GM19328 (cell line): ENCODE measurements at regions not wholly inside any gene's neighbourhood (a gene's known extent, or its start where the extent isn't known, plus 50 kb on each side); places are given as distances from the start of the nearest gene placed in this dataset.

Experiments used
- ATAC-seq: cut with Tn5 transposase; IDR thresholded peaks from one replicate; pipeline ENCODE4 v1.9.1; 2021; ENCODE audit warnings: mild to moderate bottlenecking, moderate library complexity; ENCODE audit not compliant: unreplicated experiment

DNA sequence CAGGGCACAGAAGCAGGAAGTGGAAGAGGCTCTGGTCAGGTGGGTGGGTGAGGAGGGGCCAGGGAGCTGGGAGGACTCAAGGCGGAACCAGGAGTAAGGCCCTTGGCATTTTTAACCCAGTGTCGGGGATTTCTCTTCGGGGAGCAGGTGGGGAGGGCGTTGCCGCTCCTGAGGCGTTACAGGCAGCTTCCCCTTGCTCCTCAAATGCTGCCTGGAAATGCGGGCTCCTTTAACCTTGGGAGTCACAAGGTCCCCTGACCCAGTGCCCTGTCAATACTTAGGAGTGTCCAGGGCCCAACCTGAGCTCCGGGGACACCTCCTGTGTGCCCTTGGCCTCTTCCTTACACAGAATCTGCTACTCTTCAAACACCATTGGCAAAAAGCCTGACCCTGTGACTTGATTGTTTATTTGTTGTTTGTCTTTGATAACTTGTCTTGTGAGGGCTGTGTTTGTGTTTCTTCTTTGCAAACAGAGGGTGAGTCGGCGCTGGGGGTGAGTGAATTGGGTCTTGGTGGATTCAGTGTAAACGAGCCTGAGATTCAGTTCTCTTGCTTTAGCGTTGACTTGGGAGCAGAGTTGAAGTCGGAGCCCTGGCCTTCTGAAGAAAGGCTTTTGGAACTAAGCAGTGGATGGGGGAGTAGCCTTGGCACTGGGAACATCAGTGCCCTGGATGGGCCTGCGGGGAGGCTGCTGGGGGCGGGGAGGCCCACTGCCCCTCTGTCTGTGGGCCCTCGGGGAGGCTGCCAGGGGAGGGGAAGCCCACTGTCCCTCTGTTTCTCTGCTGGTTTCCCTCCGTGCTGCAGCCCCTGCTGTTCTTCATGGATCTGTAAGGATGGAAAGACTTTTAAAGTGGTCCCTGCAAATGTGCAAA is 300.7 kb upstream of the IRX4 start:
- ATAC-seq: no peak

DNA sequence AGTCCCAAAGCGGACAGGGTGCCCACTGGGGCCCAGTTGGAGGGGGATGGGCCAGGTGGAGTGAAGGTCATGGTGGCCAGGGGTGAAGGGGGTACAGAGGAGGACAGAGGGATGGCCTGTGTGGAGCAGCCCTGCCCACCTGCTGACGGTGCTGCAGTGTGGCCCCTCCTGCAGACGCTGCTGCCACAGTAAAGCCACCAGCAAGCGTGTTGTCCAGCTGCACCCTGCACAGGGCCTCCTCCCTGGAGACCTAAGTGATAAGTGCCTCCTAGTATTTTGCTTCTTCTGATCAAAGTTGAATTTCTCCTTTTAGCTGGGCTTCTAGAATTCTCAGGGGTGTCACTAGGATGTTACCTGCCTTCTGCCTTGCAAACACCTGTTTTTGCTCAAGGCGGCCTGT is 299.3 kb upstream of the IRX4 start:
- ATAC-seq: no peak

DNA sequence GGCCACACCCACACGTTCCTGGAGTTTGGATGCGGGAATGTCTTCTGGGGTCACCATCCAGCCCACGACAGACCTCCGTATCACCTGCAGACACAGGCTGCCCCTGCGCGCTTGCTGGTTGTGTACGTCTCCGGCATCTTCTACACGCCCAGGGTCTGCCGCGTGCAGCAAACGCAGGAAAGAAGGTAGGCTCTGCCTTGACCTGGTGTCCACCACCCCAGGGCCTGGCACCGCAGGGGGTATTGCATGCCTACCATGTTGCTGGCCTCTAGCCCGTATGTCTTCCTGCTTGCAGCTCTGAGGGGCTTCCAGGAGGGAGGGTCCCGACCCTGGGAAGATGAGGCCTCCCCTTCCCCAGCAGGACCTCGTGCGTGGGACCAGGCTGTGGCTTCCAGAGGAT is 298.8 kb upstream of the IRX4 start:
- ATAC-seq: no peak

DNA sequence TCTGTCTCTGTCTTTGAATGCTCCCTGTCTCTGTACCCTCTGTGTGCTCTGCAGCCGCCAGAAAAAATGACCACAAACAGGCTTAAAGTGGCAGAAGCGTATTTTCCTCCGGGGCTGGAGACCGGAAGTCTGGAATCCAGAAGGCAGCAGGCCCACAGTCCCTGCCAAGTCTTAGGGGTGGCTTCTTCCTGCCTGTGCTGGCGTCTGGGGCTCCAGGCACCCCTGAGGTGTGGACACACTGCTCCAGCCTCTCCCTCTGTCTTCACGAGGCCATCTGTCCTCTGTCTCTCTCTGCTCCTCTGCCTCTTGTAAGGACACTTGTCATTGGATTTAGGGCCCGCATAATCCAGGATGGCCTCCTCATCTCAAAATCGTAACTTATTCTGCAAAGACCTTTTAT is 298.4 kb upstream of the IRX4 start:
- ATAC-seq: no peak

DNA sequence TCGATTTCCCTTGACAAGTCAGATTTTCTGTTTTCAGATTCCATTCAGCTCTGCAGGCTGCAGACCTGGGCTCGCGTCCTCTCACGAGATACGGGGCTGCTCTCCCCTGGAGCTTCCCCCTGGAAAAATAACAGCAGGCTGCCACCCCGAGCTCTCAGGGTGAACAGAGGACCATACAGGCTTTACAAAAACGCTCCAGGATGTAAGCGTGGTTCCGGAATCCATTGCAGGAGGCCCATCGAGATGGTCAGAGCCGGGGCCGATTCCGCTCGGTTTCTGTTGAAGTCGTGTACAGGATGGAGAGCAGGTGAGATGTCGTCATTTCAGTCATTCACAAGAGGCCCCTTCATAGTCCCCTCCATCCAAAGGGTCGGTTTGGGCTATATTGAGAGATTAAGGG is 297.7 kb upstream of the IRX4 start:
- ATAC-seq: no peak

DNA sequence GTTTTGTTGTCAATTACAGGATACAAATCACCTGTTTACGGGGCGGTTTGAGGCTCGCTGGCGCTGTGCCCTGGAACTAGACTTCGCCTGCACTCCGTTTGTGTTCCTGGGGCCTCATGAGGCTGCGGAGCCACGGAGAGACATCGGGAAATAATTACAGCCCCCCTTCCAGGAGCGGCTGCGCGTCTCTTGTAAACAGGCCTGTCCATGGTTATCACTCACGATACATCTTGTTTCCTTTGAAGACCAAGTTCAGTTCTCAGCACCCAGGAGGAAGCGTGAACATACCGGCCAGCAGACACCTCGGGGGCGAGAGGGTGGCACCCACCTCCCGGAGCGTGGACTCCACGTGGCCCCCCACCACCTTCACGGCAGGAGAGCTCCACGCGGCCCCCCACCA is 297.1 kb upstream of the IRX4 start:
- no peak for ATAC-seq

DNA sequence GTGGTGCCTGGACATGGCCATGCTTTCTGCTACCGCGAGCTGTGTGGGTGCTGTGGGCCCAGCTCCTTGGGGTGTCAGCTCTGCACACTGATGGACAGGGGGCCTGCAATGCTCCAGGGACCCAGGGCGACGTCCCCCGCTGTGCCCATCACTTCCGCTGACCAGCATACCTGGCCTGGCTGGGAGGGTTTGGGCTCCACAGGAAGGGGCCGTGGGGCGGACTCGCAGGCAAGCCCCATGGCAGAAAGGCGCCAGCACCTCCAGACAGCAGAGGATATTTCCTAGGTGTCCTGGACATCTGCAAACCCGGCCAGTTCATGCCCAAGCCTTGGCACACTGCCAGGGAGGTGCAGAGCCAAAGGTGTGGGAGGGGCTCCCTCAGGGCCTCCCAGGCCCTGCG is 295.8 kb upstream of the IRX4 start:
- ATAC-seq: no peak

DNA sequence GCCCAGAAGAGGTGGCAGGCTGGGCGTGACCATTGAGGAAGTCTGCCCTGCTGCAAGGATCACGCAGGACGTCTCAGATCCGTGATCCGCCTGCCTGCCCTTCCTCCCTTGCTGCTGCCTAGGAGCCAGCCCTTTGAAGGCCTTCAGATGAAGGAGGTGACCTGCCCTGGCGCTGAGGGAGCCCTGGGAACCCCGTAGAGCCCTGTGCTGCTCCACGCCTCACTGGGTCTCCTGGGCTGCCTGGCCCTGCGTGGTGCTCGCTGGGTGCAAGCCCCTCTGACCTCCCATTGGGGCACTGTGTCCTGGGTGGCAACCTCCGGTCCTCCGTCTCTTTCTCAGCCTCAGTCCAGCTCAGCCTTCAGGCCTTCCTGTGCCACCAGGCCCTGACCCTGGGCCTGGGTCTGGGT is 295.3 kb upstream of the IRX4 start:
- no peak for ATAC-seq

DNA sequence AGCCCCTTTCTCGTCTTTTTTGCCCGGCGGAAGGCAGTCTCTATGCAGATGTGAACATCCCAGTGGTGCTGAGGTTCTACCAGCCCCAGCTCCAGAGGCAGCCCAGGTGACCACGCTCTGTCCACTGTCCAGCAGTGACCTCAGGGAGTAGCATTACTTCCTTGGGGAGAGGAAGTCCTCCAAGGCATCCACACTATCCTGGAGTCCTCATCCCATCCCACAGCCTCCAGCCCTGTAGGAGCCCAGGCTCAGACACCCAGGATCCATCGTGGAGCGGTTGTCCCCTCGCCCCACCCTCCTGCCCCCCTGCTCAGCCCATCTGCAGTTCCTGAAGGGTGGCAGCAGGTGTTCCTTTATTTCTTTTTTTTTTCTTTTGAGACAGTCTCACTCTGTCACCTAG is 294.5 kb upstream of the IRX4 start:
- no peak for ATAC-seq

DNA sequence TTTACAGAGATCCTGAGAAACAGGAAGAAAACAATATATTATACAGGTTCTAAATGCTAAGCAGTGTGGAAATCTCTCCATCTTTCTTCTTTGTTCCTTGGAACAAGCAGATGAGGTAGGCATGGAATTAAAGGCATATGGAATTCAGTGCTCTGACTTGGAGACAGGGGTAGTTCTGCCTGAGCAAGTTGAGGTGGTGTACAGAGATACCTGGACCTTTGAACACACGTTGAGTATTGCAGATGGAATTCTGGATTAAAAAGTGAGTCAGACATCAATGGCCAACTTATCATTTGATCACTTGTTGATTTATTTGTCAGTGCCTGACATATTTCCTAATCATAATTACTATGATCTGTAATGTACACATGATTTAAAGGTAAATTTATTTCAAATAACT is 293.9 kb upstream of the IRX4 start:
- no peak for ATAC-seq

DNA sequence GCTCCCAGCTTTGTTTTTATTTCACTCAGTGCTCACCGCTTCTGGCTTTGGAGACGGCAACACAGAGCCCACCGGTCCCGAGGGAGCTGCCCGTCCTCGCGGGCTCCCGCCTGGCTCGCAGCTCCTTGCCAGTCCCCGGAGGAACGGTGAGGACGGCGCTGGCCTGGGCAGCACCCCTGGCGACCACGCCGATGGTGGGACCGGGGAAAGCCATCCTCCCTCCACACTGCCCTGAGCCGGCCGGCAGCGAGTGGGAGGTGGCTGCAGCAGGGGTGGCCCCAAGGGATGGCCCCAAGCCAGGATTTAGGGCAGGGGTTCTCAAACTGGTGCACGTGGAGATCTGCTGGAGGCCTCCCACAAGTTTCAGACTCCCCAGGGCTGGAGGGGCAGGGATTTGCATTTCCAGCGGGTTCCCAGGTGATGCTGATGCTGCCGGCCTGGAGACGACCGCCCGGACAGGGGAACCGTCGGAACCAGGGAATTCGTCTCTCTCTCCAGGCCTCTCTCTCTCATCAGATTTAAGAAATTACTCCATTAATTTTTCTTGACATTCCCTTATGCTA is 293.2 kb upstream of the IRX4 start:
- no peak for ATAC-seq

DNA sequence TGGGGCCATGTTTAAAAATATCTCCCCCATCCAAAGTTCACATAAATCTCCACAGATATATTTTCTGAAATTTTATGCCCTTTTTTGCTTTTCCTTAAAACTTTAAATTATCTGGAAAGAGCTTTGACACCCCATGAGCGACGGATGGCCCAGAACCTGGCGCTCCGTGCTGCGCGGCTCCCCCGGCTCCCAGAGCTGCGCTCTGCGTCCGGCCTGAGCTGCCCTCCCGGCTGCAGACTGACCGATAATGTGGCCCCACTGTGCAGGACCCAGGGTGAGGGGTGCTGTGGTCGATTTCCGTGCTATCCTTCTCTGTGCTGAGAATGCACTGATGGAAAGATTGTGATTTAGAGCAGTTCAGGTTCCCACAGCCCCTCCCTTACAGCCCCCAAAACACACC is 292.3 kb upstream of the IRX4 start:
- ATAC-seq: no peak

DNA sequence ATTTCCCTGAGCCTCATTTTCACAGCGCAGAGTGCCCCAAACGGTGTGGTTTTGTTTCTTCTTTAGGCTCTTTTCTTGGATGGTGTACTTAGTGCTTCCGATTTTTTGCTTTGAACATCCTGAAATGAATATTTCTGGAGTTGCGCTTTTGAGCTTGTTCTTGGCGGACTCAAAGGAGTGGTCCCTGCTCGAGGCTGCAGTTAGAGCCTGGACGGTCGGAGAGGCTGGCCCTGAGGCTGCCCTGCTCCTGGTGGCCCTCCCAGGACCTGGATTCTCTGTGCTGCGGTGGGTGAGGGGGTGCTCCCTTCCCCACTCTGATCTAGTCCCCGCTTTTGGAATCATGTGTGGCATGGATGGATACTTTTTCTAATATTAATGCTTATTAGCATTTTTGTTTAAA is 291.8 kb upstream of the IRX4 start:
- no peak for ATAC-seq

DNA sequence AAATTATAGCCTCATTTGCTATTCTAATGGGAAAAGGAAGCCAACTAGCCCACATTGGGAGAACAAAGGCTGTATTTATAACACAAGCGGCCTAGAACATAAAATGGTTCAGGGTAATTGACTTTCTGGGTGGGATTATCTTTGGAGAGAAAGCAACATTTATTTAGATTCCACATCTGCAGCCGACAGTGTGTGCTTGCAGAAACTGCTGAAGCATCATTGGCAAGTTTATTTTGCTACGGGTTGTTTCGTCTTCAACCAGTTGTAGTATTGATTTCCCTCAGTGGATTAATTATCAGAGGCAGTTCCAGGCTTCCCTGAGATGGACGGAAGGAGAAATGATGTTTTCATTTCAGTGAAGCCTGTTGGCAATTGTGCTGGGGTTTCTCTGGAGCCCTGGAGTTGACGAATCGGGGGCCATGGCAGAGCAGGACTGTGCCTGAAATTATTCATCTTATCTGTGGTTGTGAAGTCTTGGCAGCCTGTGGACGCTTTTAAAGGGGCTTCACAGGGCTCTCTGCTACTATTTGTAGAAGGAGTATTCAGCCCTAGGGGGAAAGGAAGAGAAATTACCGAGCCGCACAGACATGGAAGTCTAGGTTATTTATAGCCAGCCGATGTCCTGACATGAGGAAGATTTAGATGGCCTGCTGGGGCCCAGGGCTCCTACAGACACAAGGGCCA is 290.6 kb upstream of the IRX4 start:
- ATAC-seq: no peak

DNA sequence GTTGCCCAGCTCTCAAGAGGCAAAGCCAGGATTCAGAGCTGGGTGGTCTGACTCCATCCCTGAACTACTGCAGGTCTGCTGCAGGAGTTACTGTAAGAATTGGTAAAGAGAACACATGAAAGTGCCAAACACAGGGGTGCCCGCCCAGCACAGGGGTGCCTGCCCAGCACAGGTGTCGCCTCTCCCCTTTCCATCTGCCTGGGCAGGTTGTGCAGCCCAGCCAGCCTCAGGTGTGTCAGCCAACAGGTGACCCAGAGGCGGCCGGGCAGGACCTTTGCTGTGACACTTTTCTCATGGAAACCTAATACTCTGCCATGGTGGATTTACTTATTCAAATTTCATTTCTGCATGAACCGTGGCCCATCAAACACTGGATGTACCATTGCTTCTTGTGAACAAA is 289.7 kb upstream of the IRX4 start:
- ATAC-seq: no peak

DNA sequence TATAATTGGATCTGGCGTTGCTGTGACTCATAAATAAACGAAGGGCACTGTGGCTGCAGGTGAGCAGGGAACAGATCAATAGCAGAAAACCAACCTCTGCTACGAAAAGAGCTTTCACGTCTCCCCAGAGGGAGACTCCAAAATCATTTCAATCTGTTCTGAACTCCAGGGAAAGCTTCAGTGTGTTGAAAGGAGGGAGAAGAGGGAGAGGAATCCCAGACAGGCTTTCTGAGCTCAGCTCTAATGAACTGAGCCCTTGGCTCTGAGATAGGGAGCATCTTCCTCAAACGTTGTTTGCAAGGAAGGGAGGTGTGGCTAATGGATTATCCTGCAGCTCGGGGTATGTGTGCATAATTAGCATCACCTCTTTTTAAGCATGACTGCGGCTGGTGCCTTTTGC is 288.0 kb upstream of the IRX4 start:
- ATAC-seq: no peak

DNA sequence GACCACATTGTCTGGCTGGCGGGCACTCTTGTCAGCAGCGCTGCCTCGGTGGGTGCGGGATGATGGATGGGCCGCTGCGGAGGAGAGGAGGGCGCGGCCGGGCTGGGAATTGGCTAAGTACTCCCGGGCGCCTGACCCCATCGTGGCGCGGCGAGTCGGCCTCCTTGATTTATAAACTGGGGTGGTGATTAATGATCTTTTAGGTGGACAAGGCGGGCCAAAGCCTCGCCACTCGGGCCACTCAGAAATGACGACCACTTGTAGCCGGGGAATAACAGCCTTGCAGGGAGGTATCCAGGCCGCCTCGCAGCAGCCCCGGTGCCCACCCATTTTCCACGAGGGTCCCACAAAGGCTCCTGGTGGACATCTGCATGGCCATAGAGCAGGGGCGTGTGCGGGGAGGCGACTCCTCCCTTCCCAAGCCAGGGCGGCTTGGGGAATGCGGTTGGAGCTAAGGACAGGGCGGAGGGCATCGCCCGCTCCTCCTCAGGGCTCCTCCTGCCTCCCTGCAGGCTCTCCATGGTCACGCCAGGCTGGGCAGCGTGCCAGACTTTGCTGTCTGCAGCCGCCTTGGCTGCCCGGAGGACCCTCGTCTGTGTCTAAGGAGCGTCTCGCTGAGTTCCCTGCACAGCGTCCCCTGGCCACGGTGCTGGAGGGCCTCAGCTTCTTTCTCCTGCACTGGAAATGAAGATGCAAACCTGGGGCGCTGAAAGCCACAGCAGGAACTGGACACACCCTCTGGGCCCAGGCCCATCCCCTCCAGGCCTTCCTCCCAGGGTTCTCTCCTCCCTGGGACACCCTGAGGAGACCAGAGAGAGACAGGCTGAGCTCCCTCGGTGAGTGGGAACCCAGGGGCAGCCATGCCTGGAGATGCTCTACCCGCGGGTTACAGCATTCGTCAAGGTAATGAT is 287.4 kb upstream of the IRX4 start:
- no peak for ATAC-seq

DNA sequence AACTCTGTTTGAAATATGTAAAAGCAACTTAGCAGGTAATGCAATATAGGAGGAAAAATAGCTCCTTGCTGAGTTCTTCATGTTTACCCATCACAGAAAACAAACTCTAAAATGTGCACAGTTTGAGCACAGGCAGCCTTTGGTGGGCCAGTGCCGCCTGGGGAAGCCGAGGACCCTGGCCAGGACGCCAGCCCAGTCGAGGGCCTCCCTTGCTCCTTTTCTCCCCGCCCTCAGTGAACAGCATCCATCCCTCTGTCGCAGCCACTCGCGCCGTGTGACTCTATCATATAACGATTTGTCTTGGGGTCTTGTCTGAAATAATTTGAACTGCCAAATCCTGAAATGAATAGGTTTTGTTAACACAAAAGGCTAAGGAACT is 286.7 kb upstream of the IRX4 start:
- ATAC-seq: no peak

DNA sequence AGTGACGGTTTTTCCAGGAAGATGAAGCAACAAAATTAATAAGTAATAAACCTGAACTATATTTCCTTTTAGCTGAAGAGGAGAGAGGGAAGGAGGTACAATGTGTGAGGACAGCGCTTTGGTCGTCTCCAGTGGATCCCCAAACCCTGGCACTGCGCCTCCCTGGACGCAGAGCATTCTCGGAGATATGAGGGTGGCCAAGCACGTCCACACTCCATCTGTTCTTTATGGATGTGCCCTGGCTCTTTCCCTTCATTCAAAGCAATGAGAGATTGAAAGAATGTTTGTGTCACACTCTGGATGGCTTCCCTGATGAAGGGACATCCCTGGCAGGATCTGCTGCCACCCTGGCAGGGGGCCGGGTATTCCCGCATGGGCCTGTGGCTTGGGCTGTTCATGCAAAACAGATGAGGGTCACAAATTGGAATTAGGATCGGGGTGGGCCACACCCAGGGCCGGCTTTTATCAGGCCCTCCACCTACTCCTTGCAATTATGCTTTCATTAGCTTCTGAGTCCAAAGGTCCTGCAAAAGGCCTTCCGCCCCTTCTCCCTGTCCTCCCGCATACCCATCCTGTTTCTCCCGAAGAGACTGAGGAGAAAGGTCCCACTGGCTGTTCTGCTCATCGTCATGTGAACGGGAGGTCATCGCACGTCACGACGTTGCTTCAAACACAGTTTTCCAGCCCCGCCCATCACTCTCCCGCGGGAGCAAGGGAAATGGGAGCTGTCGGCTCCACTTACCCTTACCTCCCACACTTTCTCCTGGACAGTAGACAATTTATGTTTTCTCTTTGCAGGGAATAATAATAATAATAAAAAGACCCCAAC is 286.1 kb upstream of the IRX4 start:
- no peak for ATAC-seq

DNA sequence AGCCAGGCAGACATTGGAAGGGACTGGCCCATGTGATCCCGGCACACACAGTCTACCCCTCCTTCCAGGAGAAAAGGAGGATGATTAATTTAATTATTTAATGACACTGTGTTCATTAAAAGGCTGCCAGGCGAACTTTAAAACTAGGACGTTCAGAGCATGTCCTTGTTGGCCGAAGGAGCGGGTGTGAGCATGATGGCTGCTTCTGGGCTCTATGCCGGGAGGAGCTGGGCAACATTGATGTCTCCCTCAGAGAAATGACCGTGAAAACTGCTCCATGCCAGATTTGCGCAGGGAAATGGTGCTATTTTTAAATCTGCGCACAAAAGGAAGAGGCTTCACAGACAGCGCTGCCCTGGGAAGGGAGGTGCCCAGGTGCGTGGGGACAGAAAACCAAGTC is 284.9 kb upstream of the IRX4 start:
- ATAC-seq: no peak
